Cardiac muscle cell (in vitro differentiated cells and primary cell): ENCODE measurements at regions not wholly inside any gene's neighbourhood (a gene's known extent, or its start where the extent isn't known, plus 50 kb on each side); places are given as distances from the start of the nearest gene placed in this dataset.

Experiments
- DNase-seq, 2 donors: peaks; one replicate each; pipeline versions ENCODE4 v3.0.0 to v3.0.0-alpha.2; 2010 to 2017; ENCODE audit warnings: low read depth in 1 of 2, low spot score in 1 of 2
- H3K27ac ChIP-seq: fragments of 200-600 bp; sonication (generic); 2 replicates; pipeline ENCODE4 v1.5.1; 2016
- H3K27me3 ChIP-seq: fragments of 200-600 bp; sonication (generic); 2 replicates; pipeline ENCODE4 v1.6.0; 2016; ENCODE audit warnings: control low read depth
- H3K36me3 ChIP-seq: fragments of 200-600 bp; sonication (generic); 2 replicates; pipeline ENCODE4 v1.5.1; 2016; ENCODE audit warnings: control low read depth
- H3K4me1 ChIP-seq: fragments of 200-600 bp; sonication (generic); 2 replicates; pipeline ENCODE4 v1.8.1; 2017; ENCODE audit warnings: low read depth, mild to moderate bottlenecking, mixed run types
- H3K4me3 ChIP-seq: fragments of 200-600 bp; sonication (generic); 2 replicates; pipeline ENCODE4 v1.5.1; 2016; ENCODE audit warnings: mild to moderate bottlenecking
- H3K9me3 ChIP-seq: fragments of 200-600 bp; sonication (generic); 2 replicates; pipeline ENCODE4 v1.5.1; 2017; ENCODE audit warnings: low read depth, mild to moderate bottlenecking, control low read depth
- CTCF ChIP-seq: IDR thresholded peaks from 2 replicates; pipeline ENCODE4 v1.5.1; 2012; ENCODE audit warnings: low read depth, mild to moderate bottlenecking, low read length

GRCh38 chr7:155360495-155361345 is 63.0 kb downstream of the INSIG1 start:
- Histone ChIP-seq H3K27ac (no peak overlapping the region), H3K36me3 (no peaks in the 10 kb centered on the region), H3K4me3 (no peak overlapping the region), H3K9me3 (no peaks in the 10 kb centered on the region), H3K4me1 (no peaks in the 10 kb centered on the region), H3K27me3 (peaks cover 58% of the 10 kb centered on the region)
- no peak for DNase-seq
- TF ChIP-seq CTCF: no peak

- H3K4me3 ChIP-seq: no peak overlapping the region
- no peak for DNase-seq
- no peaks in the 10 kb centered on the region for H3K4me1 ChIP-seq
- no peak overlapping the region for H3K27ac ChIP-seq
- no peaks in the 10 kb centered on the region for H3K9me3 ChIP-seq
- H3K36me3 ChIP-seq: no peaks in the 10 kb centered on the region
- H3K27me3 ChIP-seq: peaks cover 56% of the 10 kb centered on the region
- no peak for TF ChIP-seq CTCF
Measured at GRCh38 chr7:155361346-155361680, 63.6 kb downstream of the INSIG1 start.

- no peak for TF ChIP-seq CTCF
Measured at GRCh38 chr7:155361947-155362346, 64.3 kb downstream of the INSIG1 start.

GRCh38 chr7:155362380-155363145 is 64.9 kb downstream of the INSIG1 start:
- peaks cover 47% of the 10 kb centered on the region for H3K27me3 ChIP-seq
- no peaks in the 10 kb centered on the region for H3K9me3 ChIP-seq
- H3K4me3 ChIP-seq: no peak overlapping the region
- H3K36me3 ChIP-seq: no peaks in the 10 kb centered on the region
- no peak overlapping the region for H3K27ac ChIP-seq
- no peak for DNase-seq
- H3K4me1 ChIP-seq: no peaks in the 10 kb centered on the region
- no peak for TF ChIP-seq CTCF

More at GRCh38 chr7:155361947-155362346, 64.3 kb downstream of the INSIG1 start:
- H3K36me3 ChIP-seq: no peaks in the 10 kb centered on the region
- DNase-seq: no peak
- no peak overlapping the region for H3K27ac ChIP-seq
- H3K4me3 ChIP-seq: no peak overlapping the region
- H3K27me3 ChIP-seq: peaks cover 53% of the 10 kb centered on the region
- H3K9me3 ChIP-seq: no peaks in the 10 kb centered on the region
- H3K4me1 ChIP-seq: no peaks in the 10 kb centered on the region

GRCh38 chr7:155363146-155363539 is 65.5 kb downstream of the INSIG1 start:
- Histone ChIP-seq H3K36me3 (no peaks in the 10 kb centered on the region), H3K27ac (no peak overlapping the region), H3K4me1 (no peaks in the 10 kb centered on the region), H3K27me3 (peaks cover 46% of the 10 kb centered on the region), H3K4me3 (no peak overlapping the region), H3K9me3 (no peaks in the 10 kb centered on the region)
- DNase-seq: no peak
- TF ChIP-seq CTCF: no peak
